Gastrocnemius medialis (tissue), 4 donors: ENCODE measurements at regions not wholly inside any gene's neighbourhood (a gene's known extent, or its start where the extent isn't known, plus 50 kb on each side); places are given as distances from the start of the nearest gene placed in this dataset.

ENCODE experiments used
- ATAC-seq, 2 donors: fragments of 150-250 bp; one replicate each; pipeline ENCODE4 v1.9.1; 2016
- DNase-seq, 2 donors: peaks; one replicate each; pipeline ENCODE4 v3.0.0-alpha.2; 2019
- H3K27ac ChIP-seq, 4 donors: fragments of 200-600 bp; sonication (generic); 1 replicate in 1 of 4; 2 replicates in 3 of 4; pipeline ENCODE4 v1.5.1; 2016 to 2018; ENCODE audit warnings: mild to moderate bottlenecking in 2 of 4, moderate library complexity in 1 of 4
- H3K27me3 ChIP-seq, 3 donors: fragments of 200-600 bp; sonication (generic) in 2 of 3; 1 replicate in 1 of 3; 2 replicates in 2 of 3; pipeline versions ENCODE4 v1.5.1 to v1.6.0; 2016 to 2019; ENCODE audit warnings: mild to moderate bottlenecking in 1 of 3, moderate library complexity in 1 of 3
- H3K36me3 ChIP-seq, 2 donors: fragments of 200-600 bp; sonication (generic) in 1 of 2; one replicate each; pipeline ENCODE4 v1.5.1; 2017 to 2018
- H3K4me1 ChIP-seq, 2 donors: fragments of 200-600 bp; sonication (generic) in 1 of 2; one replicate each; pipeline ENCODE4 v1.5.1; 2016 to 2017; ENCODE audit warnings: mild to moderate bottlenecking in 2 of 2
- H3K4me3 ChIP-seq, 4 donors: fragments of 200-600 bp; sonication (generic) in 3 of 4; 1 replicate in 1 of 4; 2 replicates in 3 of 4; pipeline ENCODE4 v1.5.1; 2016 to 2019; ENCODE audit warnings: mild to moderate bottlenecking in 2 of 4
- H3K9me3 ChIP-seq, 3 donors: fragments of 200-600 bp; sonication (generic) in 2 of 3; 1 replicate in 1 of 3; 2 replicates in 2 of 3; pipeline ENCODE4 v1.5.1; 2016 to 2019
- CTCF ChIP-seq, 5 experiments: fragments of 450-650 bp in 3 of 5; fragments of 200-600 bp in 2 of 5; sonication (generic) in 2 of 5; IDR thresholded peaks in 4 of 5; conservative IDR thresholded peaks in 1 of 5; 1 replicate in 4 of 5; 2 replicates in 1 of 5; pipeline ENCODE4 v1.5.1; 2016 to 2019; ENCODE audit warnings: antibody characterized with exemption in 5 of 5, mild to moderate bottlenecking in 3 of 5, moderate library complexity in 3 of 5
- POLR2A ChIP-seq, 2 donors: fragments of 450-650 bp; IDR thresholded peaks; one replicate each; pipeline ENCODE4 v1.6.1; 2017; ENCODE audit warnings: antibody characterized with exemption in 2 of 2, mild to moderate bottlenecking in 2 of 2, moderate library complexity in 2 of 2
- in situ Hi-C, 4 donors: fragments of 200-750 bp; cut with MboI; loops; one replicate each; pipeline versions ENCODE4 v1.15.0 to v1.8.0; 2017; ENCODE audit warnings: low sequenced_read_pairs in 4 of 4
- intact Hi-C: fragments of 100-400 bp; cut with DNase I; formaldehyde crosslinking; loops from one replicate; pipeline ENCODE4 v1.15.1; 2023; ENCODE audit warnings: low total_unique reads

GRCh38 chr2:61759718-61760117, 94.1 kb downstream of the FAM161A start:
- no peaks in the 10 kb centered on the region for H3K27me3 ChIP-seq
- peak overlapping the region; percentile 52 to 75 (median 68) for H3K27ac ChIP-seq
- H3K36me3 ChIP-seq: no peaks in the 10 kb centered on the region
- in situ Hi-C loops: loop anchor here (10.0 to 25.0 kb wide), 4 partner anchors 97 to 225 kb away; partner anchors contain the start of gene XPO1 (in 3 of the 4)
- TF ChIP-seq CTCF (IDR thresholded peaks at IDR 0.05 in 4 of 5, conservative IDR thresholded peaks at IDR 0.05 in 1 of 5): no peak
- no peak for TF ChIP-seq POLR2A (IDR thresholded peaks at IDR 0.05)
- no peak for ATAC-seq
- no peaks in the 10 kb centered on the region for H3K9me3 ChIP-seq
- no peak for DNase-seq
- peaks cover 13 to 22% of the 10 kb centered on the region in 2 donors for H3K4me1 ChIP-seq
- intact Hi-C loops: loop anchor here (10.0 kb wide), 4 partner anchors 325 to 1825 kb away; partner anchors contain the start of genes B3GNT2, EHBP1, MDH1 and WDPCP
- no peak overlapping the region for H3K4me3 ChIP-seq

GRCh38 chr2:61759005-61759404, 94.9 kb downstream of the FAM161A start:
- Histone ChIP-seq H3K36me3 (no peaks in the 10 kb centered on the region), H3K27ac (peak overlapping the region; percentile 52 to 75 (median 68)), H3K4me3 (no peak overlapping the region), H3K9me3 (no peaks in the 10 kb centered on the region), H3K4me1 (peaks cover 13 to 22% of the 10 kb centered on the region in 2 donors), H3K27me3 (no peaks in the 10 kb centered on the region)
- no peak for TF ChIP-seq CTCF (IDR thresholded peaks at IDR 0.05 in 4 of 5, conservative IDR thresholded peaks at IDR 0.05 in 1 of 5)
- no peak for TF ChIP-seq POLR2A (IDR thresholded peaks at IDR 0.05)
- in situ Hi-C loops (loop anchor here in 3 of 4 donors (25.0 kb wide), 2 partner anchors 97 to 222 kb away; partner anchors contain the start of gene XPO1 (in 2 of the 3)), intact Hi-C loops (no loop called here)
- DNase-seq (no peak), ATAC-seq (no peak)

- intact Hi-C loops (no loop called here), in situ Hi-C loops (loop anchor here in 3 of 4 donors (25.0 kb wide), 2 partner anchors 96 to 221 kb away; partner anchors contain the start of gene XPO1 (in 2 of the 3))
- ATAC-seq (peak; percentile 49 to 73), DNase-seq (no peak)
- H3K9me3 ChIP-seq: no peaks in the 10 kb centered on the region
- H3K4me3 ChIP-seq: no peak overlapping the region
- TF ChIP-seq POLR2A (IDR thresholded peaks at IDR 0.05): no peak
- TF ChIP-seq CTCF (IDR thresholded peaks at IDR 0.05 in 4 of 5, conservative IDR thresholded peaks at IDR 0.05 in 1 of 5): no peak
- peaks cover 13 to 21% of the 10 kb centered on the region in 2 donors for H3K4me1 ChIP-seq
- peak overlapping the region; percentile 52 to 75 (median 68) for H3K27ac ChIP-seq
- no peaks in the 10 kb centered on the region for H3K27me3 ChIP-seq
- no peaks in the 10 kb centered on the region for H3K36me3 ChIP-seq
Observed at GRCh38 chr2:61758159-61758558, 95.7 kb downstream of the FAM161A start.

- Histone ChIP-seq H3K4me1 (peaks cover 5 to 12% of the 10 kb centered on the region in 2 donors), H3K27me3 (no peaks in the 10 kb centered on the region), H3K4me3 (no peak overlapping the region), H3K36me3 (no peaks in the 10 kb centered on the region), H3K27ac (no peak overlapping the region), H3K9me3 (no peaks in the 10 kb centered on the region)
- in situ Hi-C loops: loop anchor here in 3 of 4 donors (25.0 kb wide), 2 partner anchors 91 to 216 kb away; partner anchors contain the start of gene XPO1 (in 2 of the 3)
- intact Hi-C loops: no loop called here
- TF ChIP-seq CTCF (IDR thresholded peaks at IDR 0.05 in 4 of 5, conservative IDR thresholded peaks at IDR 0.05 in 1 of 5) (no peak), POLR2A (IDR thresholded peaks at IDR 0.05) (no peak)
- DNase-seq: no peak
- ATAC-seq: no peak
Observed at GRCh38 chr2:61753512-61753911, 100.3 kb downstream of the FAM161A start.
